GM21447 (cell line): ENCODE measurements at regions not wholly inside any gene's neighbourhood (a gene's known extent, or its start where the extent isn't known, plus 50 kb on each side); places are given as distances from the start of the nearest gene placed in this dataset.
"Not testable (repeated sequence)": the region's sequence is repeated elsewhere in the genome, so short reads cannot be mapped to it uniquely, and the experiment has no call there.

Experiments used
- ATAC-seq: cut with Tn5 transposase; IDR thresholded peaks from one replicate; pipeline ENCODE4 v1.9.1; 2021; ENCODE audit not compliant: unreplicated experiment

- ATAC-seq = no peak
These were observed 725.1 kb downstream of the BRINP3 start for GRCh38 chr1:189752461-189752995.

DNA sequence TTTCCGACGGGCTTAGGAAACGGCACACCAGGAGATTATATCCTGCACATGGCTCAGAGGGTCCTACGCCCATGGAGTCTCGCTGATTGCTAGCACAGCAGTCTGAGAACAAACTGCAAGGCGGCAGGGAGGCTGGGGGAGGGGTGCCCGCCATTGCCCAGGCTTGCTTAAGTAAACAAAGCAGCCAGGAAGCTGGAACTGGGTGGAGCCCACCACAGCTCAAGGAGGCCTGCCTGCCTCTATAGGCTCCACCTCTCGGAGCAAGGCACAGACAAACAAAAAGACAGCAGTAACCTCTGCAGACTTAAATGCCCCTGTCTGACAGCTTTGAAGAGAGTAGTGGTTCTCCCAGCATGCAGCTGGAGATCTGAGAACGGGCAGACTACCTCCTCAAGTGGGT, 722.6 kb downstream of the BRINP3 start:
- not testable (repeated sequence) for ATAC-seq

- ATAC-seq = no peak
These were observed 713.0 kb downstream of the BRINP3 start for GRCh38 chr1:189764391-189765320.

DNA sequence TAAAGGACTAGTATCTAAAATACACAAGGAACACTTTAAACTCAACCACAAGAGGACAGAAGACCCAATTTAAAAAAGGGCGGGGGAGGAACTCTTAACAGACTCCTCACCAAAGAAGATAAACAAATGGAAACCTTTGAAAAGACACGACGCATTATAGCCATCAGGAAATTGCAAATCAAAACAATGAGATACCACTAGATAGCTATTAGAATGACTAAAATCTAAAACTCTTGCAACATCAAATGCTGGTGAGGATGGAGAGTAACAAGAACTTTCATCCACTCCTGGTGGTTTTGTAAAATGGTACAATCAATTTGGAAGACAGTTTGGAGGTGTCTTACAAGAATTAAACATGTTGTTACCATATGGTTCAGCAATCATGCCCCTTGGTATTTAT, 708.2 kb downstream of the BRINP3 start:
- ATAC-seq = no peak

GRCh38 chr1:189774721-189775287, 702.9 kb downstream of the BRINP3 start:
- ATAC-seq = no peak

DNA sequence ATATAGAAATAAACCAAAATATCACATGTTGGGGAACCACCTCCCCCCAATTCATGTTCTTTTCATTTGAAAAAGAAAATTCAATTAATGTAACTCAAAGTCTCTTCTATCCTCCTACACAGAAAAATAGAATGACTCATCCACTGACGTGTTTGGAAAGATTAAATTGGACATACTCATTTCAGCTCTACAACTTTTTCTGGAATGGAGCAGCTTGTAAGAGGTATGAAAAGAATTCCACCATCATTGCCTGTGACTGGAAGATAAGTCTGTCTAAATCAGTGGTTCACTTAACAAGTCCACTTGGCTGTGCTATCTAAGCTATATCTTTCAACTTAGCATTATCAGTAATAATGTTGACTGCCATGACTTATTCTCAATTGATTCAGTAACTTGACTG, 702.3 kb downstream of the BRINP3 start:
- ATAC-seq = no peak

- no peak for ATAC-seq
These were observed 698.6 kb downstream of the BRINP3 start for GRCh38 chr1:189779034-189779433.

DNA sequence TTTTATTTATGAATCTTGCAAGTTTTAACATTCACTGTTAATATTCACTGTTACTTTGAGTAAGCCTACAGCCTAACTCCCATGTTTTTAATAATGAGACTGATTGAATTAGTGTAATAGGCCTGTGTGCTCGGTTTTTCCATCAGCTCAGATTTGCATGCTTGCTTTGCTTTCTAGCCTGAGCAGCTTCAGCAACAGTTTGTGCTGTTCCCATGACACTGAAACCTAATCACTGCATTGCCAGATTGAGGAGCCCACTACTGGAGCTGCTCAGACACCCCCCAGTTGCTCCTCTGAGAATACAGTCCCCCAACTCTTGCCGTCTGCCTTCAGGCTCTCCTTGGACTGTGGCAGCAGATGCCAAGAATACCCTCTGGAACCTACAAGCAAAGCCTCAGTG, 695.4 kb downstream of the BRINP3 start:
- no peak for ATAC-seq

DNA sequence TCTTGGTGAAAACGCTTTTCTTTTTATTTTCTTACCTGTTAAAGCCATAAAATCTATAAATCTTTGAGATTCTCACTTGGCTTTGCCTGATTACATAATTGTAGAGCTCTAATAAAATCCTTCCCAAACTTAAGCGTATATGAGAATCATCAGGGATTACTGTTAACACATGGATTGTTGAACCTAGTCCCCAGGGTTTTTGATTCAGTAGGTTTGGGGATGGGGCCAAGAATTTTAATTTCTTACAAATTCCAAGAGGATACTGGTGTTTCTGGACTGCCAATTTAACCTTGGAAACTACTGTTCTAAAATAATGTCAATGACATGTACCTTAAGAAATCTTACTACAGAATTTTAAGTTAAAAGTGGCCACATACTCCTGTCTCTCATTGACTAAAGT, 694.2 kb downstream of the BRINP3 start:
- no peak for ATAC-seq

DNA sequence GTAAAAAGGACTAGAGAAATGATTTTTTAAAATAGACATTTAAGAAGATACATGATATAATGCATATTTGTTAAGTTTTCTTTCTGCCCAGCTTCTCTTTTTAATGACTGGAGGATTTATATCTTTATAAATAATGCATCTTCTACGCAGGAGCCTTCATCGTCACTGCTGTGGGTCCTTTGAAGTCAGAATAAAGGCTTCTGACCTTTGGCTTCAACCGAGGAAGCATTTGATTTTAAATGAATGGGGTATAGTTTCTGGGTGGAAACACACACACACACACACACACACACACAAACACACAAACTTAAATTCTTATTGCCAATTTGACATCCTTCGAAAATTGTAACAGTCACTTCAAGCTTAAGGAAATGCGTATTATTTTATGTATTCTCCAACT, 690.9 kb downstream of the BRINP3 start:
- ATAC-seq = no peak

GRCh38 chr1:189787201-189787600, 690.5 kb downstream of the BRINP3 start:
- no peak for ATAC-seq

DNA sequence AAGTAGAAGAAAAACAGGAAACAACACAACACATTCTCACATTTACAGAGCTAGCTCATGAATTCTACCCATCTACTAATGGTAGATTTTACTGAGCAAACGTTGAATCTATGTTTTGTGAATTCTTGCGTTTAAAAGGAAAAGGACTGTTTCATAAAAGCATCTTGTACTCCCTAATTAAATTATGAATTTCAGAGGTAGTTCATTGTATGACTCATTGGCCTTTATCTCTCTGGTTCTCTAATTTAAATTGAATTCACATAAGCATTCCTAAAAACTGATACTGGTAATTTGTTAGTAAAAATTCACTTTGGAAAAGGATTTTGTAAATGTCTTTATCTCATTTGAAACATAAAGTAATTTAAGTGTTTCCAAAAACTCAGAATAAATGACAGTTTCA, 687.3 kb downstream of the BRINP3 start:
- ATAC-seq = no peak

DNA sequence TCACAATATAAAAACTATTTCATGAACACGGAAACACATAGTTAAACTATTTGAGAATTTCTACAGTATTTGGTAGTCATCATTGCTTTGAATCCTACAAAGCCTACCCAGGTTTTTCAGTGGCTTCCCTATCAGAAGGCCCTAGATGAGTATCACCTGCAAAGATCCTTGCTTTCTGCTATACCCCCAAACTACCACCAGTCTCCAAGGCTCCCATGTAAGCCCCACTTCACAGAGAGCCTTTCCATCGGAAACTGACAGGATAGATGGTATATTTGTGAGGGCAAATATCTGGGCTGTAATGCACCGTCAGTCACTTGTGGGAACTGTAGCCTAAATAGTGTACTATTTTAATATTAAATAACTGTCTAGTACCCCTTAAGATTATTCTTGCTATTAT, 674.3 kb downstream of the BRINP3 start:
- ATAC-seq = no peak

DNA sequence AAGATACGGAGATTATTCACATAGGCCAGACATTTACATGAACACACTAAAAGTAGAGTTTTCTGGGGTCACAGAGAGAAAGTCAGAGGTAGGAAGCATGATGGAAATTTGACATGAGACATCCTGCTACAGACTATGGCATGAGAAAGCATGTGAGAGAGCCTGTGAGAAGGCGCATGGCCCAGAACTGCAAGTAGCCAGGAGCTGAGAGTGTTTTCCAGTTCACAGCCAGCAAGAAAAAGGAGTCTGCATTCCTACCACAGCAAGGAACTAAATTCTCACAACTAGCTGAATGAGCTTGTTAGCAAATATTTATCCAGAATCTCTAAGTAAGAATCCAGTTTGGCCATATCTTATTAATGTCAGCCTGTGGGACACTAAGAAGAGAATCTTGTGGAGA, 673.3 kb downstream of the BRINP3 start:
- no peak for ATAC-seq

- ATAC-seq = no peak
These were observed 671.9 kb downstream of the BRINP3 start for GRCh38 chr1:189805735-189806134.

DNA sequence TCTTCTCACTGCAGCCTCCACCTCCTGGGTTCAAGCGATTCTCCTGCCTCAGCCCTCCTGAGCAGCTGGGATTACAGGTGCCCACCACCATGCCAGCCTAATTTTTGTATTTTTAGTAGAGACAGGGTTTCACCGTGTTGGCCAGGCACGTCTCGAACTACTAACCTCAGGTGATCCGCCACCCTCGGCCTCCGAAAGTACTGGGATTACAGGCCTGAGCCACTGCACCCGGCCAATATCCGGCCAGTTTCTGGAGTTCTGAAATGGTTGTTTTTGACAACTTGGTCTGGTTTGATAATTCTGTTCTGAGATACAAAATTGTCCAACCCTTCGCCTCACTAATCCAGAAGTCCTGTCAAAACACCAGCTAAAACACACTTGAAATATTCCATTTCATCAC, 667.0 kb downstream of the BRINP3 start:
- ATAC-seq = not testable (repeated sequence)

GRCh38 chr1:189811960-189812359, 665.7 kb downstream of the BRINP3 start:
- ATAC-seq = no peak

DNA sequence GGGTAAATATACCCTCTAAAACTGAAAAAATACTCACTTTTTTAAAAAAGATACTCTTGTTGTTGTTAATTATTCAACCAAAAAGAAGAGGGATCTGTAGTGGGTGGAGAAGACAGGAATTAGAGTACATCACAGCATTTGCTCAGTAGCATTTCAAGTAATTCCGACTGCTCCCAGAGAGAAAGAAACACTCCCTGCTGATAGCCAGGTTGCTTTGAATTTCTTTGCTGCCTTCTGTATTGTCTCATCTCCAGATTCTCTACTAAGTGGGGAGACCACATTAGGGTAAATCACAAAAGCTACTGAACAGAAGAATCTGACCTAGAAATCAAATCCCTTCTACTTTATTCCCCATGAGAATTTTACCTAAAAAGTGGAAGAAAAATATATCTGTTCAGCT, 661.1 kb downstream of the BRINP3 start:
- no peak for ATAC-seq

DNA sequence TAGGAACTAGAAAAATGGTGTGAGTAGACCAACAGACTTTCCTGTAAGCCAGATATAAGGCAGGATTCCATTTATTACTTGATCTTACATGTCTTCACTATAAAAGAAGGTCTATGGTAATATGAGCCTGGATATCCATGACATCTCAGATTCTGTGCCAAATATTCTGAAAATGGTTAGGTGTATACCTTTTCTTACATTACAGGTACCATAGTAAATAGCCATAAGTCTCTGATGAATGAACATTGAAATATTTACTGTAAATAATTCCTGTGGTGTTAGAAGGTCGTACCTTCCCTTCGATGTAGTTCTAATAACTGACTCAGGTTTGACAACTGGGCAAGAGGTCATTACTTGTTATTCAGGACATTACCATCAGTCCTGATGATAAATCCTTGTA, 657.9 kb downstream of the BRINP3 start:
- ATAC-seq = no peak

GRCh38 chr1:189821833-189822232, 655.8 kb downstream of the BRINP3 start:
- no peak for ATAC-seq

- ATAC-seq = no peak
These were observed 642.9 kb downstream of the BRINP3 start for GRCh38 chr1:189834813-189835212.

DNA sequence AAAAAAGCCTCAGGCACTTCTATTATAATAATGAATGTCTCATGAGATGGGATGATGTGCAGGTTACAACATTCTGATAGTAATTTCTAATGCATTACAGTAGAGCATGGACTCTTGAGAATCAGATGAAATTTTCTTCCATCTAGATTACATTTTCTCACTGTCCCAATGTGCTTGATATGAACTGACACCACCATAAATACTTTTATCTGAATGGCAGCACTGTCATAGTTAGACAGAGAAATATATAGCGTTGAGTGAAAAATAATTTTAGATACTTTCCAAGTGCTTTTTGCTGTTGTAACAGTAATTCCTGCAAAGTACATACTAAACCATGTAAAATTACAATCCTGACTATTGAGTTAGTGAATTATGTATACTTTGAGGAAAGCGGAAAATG, 630.1 kb downstream of the BRINP3 start:
- no peak for ATAC-seq
